ENCODE measurements at regions not wholly inside any gene's neighbourhood (a gene's known extent, or its start where the extent isn't known, plus 50 kb on each side); places are given as distances from the start of the nearest gene placed in this dataset.

- peaks cover 16% of the 10 kb centered on the region for H3K4me1 Mint-ChIP-seq (ENCODE audit: low read depth)
Observed at GRCh38 chr14:65268594-65268993, 143.9 kb upstream of the FUT8 start.

GRCh38 chr14:65269732-65270131, 142.8 kb upstream of the FUT8 start:
- H3K27me3 Mint-ChIP-seq (ENCODE audit: low read depth), result no peaks in the 10 kb centered on the region
- no peak for ATAC-seq (replicated peaks in 1 of 2)
- DNase-seq, result no peak
- H3K9me3 Mint-ChIP-seq, result no peaks in the 10 kb centered on the region
- no peaks in the 10 kb centered on the region for H3K36me3 Mint-ChIP-seq (ENCODE audit: insufficient read depth in 2 of 2)
- no peak overlapping the region for H3K4me3 Mint-ChIP-seq
- H3K4me1 Mint-ChIP-seq (ENCODE audit: low read depth), result peaks cover 20% of the 10 kb centered on the region
- no peak overlapping the region for H3K27ac Mint-ChIP-seq

More at GRCh38 chr14:65268594-65268993, 143.9 kb upstream of the FUT8 start:
- H3K9me3 Mint-ChIP-seq, result no peaks in the 10 kb centered on the region
- ATAC-seq (replicated peaks in 1 of 2) (no peak), DNase-seq (no peak)
- no peak overlapping the region for H3K27ac Mint-ChIP-seq
- no peak overlapping the region for H3K4me3 Mint-ChIP-seq
- no peaks in the 10 kb centered on the region for H3K27me3 Mint-ChIP-seq (ENCODE audit: low read depth)
- H3K36me3 Mint-ChIP-seq (ENCODE audit: insufficient read depth in 2 of 2), result no peaks in the 10 kb centered on the region

- H3K4me3 Mint-ChIP-seq, result no peak overlapping the region
- no peaks in the 10 kb centered on the region for H3K36me3 Mint-ChIP-seq (ENCODE audit: insufficient read depth in 2 of 2)
- H3K27me3 Mint-ChIP-seq (ENCODE audit: low read depth), result no peaks in the 10 kb centered on the region
- DNase-seq (peak in 1 of 2 donors; percentile 31), ATAC-seq (replicated peaks in 1 of 2) (peak; percentile 91 to 92)
- H3K27ac Mint-ChIP-seq, result no peak overlapping the region
- peaks cover 25% of the 10 kb centered on the region for H3K4me1 Mint-ChIP-seq (ENCODE audit: low read depth)
- no peaks in the 10 kb centered on the region for H3K9me3 Mint-ChIP-seq
Observed at GRCh38 chr14:65277027-65277426, 135.5 kb upstream of the FUT8 start.

GRCh38 chr14:65277580-65278270, 134.8 kb upstream of the FUT8 start:
- Mint-ChIP-seq H3K4me3 (no peak overlapping the region), H3K4me1 (ENCODE audit: low read depth) (peaks cover 32% of the 10 kb centered on the region), H3K9me3 (no peaks in the 10 kb centered on the region), H3K27me3 (ENCODE audit: low read depth) (no peaks in the 10 kb centered on the region), H3K27ac (no peak overlapping the region), H3K36me3 (ENCODE audit: insufficient read depth in 2 of 2) (no peaks in the 10 kb centered on the region)
- ATAC-seq (replicated peaks in 1 of 2) (no peak), DNase-seq (no peak)

- no peaks in the 10 kb centered on the region for H3K27me3 Mint-ChIP-seq (ENCODE audit: low read depth)
- DNase-seq, result no peak
- no peak overlapping the region for H3K4me3 Mint-ChIP-seq
- ATAC-seq (replicated peaks in 1 of 2), result no peak
- peaks cover 39% of the 10 kb centered on the region for H3K4me1 Mint-ChIP-seq (ENCODE audit: low read depth)
- H3K36me3 Mint-ChIP-seq (ENCODE audit: insufficient read depth in 2 of 2), result no peaks in the 10 kb centered on the region
- H3K27ac Mint-ChIP-seq, result no peak overlapping the region
- H3K9me3 Mint-ChIP-seq, result no peaks in the 10 kb centered on the region
Observed at GRCh38 chr14:65278589-65278988, 133.9 kb upstream of the FUT8 start.

- Mint-ChIP-seq H3K36me3 (ENCODE audit: insufficient read depth in 2 of 2) (no peaks in the 10 kb centered on the region), H3K9me3 (no peaks in the 10 kb centered on the region), H3K4me3 (no peak overlapping the region), H3K4me1 (ENCODE audit: low read depth) (peaks cover 45% of the 10 kb centered on the region), H3K27ac (no peak overlapping the region), H3K27me3 (ENCODE audit: low read depth) (no peaks in the 10 kb centered on the region)
- ATAC-seq (replicated peaks in 1 of 2) (no peak), DNase-seq (no peak)
Observed at GRCh38 chr14:65279510-65279909, 133.0 kb upstream of the FUT8 start.

- ATAC-seq (replicated peaks in 1 of 2) (no peak), DNase-seq (no peak)
- peaks cover 46% of the 10 kb centered on the region for H3K4me1 Mint-ChIP-seq (ENCODE audit: low read depth)
- no peaks in the 10 kb centered on the region for H3K9me3 Mint-ChIP-seq
- H3K4me3 Mint-ChIP-seq, result no peak overlapping the region
- H3K27ac Mint-ChIP-seq, result no peak overlapping the region
- H3K27me3 Mint-ChIP-seq (ENCODE audit: low read depth), result no peaks in the 10 kb centered on the region
- H3K36me3 Mint-ChIP-seq (ENCODE audit: insufficient read depth in 2 of 2), result no peaks in the 10 kb centered on the region
Observed at GRCh38 chr14:65279958-65280357, 132.6 kb upstream of the FUT8 start.

GRCh38 chr14:65280653-65281052, 131.9 kb upstream of the FUT8 start:
- H3K36me3 Mint-ChIP-seq (ENCODE audit: insufficient read depth in 2 of 2), result no peaks in the 10 kb centered on the region
- no peaks in the 10 kb centered on the region for H3K9me3 Mint-ChIP-seq
- peaks cover 46% of the 10 kb centered on the region for H3K4me1 Mint-ChIP-seq (ENCODE audit: low read depth)
- DNase-seq (no peak), ATAC-seq (replicated peaks in 1 of 2) (no peak)
- peak overlapping the region in 1 of 2 donors; percentile 37 for H3K4me3 Mint-ChIP-seq
- no peaks in the 10 kb centered on the region for H3K27me3 Mint-ChIP-seq (ENCODE audit: low read depth)
- no peak overlapping the region for H3K27ac Mint-ChIP-seq

GRCh38 chr14:65281991-65282895, 130.3 kb upstream of the FUT8 start:
- H3K4me3 Mint-ChIP-seq, result peak overlapping the region; percentile 62 to 76
- H3K27me3 Mint-ChIP-seq (ENCODE audit: low read depth), result no peaks in the 10 kb centered on the region
- peak overlapping the region; percentile 40 for H3K27ac Mint-ChIP-seq
- H3K9me3 Mint-ChIP-seq, result no peaks in the 10 kb centered on the region
- DNase-seq, result peak in 1 of 2 donors; percentile 19
- ATAC-seq (replicated peaks in 1 of 2), result peak in 1 of 2 donors; percentile 46
- peaks cover 49% of the 10 kb centered on the region for H3K4me1 Mint-ChIP-seq (ENCODE audit: low read depth)
- no peaks in the 10 kb centered on the region for H3K36me3 Mint-ChIP-seq (ENCODE audit: insufficient read depth in 2 of 2)

GRCh38 chr14:65282896-65283253, 129.7 kb upstream of the FUT8 start:
- Mint-ChIP-seq H3K27ac (peak overlapping the region; percentile 40), H3K4me3 (peak overlapping the region; percentile 62 to 76), H3K4me1 (ENCODE audit: low read depth) (peaks cover 49% of the 10 kb centered on the region), H3K27me3 (ENCODE audit: low read depth) (no peaks in the 10 kb centered on the region), H3K36me3 (ENCODE audit: insufficient read depth in 2 of 2) (peaks cover under 1% of the 10 kb centered on the region in 2 donors), H3K9me3 (no peaks in the 10 kb centered on the region)
- DNase-seq (no peak), ATAC-seq (replicated peaks in 1 of 2) (no peak)

- Mint-ChIP-seq H3K27ac (no peak overlapping the region), H3K9me3 (peaks cover 1 to 4% of the 10 kb centered on the region in 2 donors), H3K36me3 (ENCODE audit: insufficient read depth in 2 of 2) (peaks cover 7 to 10% of the 10 kb centered on the region in 2 donors), H3K27me3 (ENCODE audit: low read depth) (no peaks in the 10 kb centered on the region), H3K4me1 (ENCODE audit: low read depth) (peaks cover 84% of the 10 kb centered on the region), H3K4me3 (peak overlapping the region in 1 of 2 donors; percentile 15)
- ATAC-seq (replicated peaks in 1 of 2) (no peak), DNase-seq (peak; percentile 50 to 53)
Observed at GRCh38 chr14:65286443-65286842, 126.1 kb upstream of the FUT8 start.

GRCh38 chr14:65287264-65288131, 125.0 kb upstream of the FUT8 start:
- Mint-ChIP-seq H3K36me3 (ENCODE audit: insufficient read depth in 2 of 2) (peaks cover 9 to 10% of the 10 kb centered on the region in 2 donors), H3K4me1 (ENCODE audit: low read depth) (peaks cover 82% of the 10 kb centered on the region), H3K27me3 (ENCODE audit: low read depth) (no peaks in the 10 kb centered on the region), H3K9me3 (peaks cover 1 to 4% of the 10 kb centered on the region in 2 donors), H3K27ac (peak overlapping the region; percentile 90), H3K4me3 (peak overlapping the region; percentile 71 to 83)
- DNase-seq (peak; percentile 64 to 67), ATAC-seq (replicated peaks in 1 of 2) (peak; percentile 80 to 82)
